GM19043 (cell line): ENCODE measurements at regions not wholly inside any gene's neighbourhood (a gene's known extent, or its start where the extent isn't known, plus 50 kb on each side); places are given as distances from the start of the nearest gene placed in this dataset.
"Not testable (repeated sequence)": the region's sequence is repeated elsewhere in the genome, so short reads cannot be mapped to it uniquely, and the experiment has no call there.

Experiments used
- ATAC-seq: cut with Tn5 transposase; IDR thresholded peaks from one replicate; pipeline ENCODE4 v1.9.1; 2021; ENCODE audit warnings: low read depth; ENCODE audit not compliant: unreplicated experiment

- ATAC-seq = no peak
Measured at GRCh38 chr9:103068753-103069152, 73.6 kb downstream of the CYLC2 start.

GRCh38 chr9:103078581-103078980 lies 83.4 kb downstream of the CYLC2 start:
- ATAC-seq = no peak

- no peak for ATAC-seq
Measured at GRCh38 chr9:103082494-103082893, 87.4 kb downstream of the CYLC2 start.

- ATAC-seq = no peak
Measured at GRCh38 chr9:103089357-103089756, 94.2 kb downstream of the CYLC2 start.

GRCh38 chr9:103104101-103104500 lies 109.0 kb downstream of the CYLC2 start:
- ATAC-seq = no peak

- no peak for ATAC-seq
Measured at GRCh38 chr9:103116246-103116645, 121.1 kb downstream of the CYLC2 start.

GRCh38 chr9:103126494-103126893 lies 131.4 kb downstream of the CYLC2 start:
- no peak for ATAC-seq

GRCh38 chr9:103139891-103140290 lies 144.8 kb downstream of the CYLC2 start:
- no peak for ATAC-seq

- ATAC-seq = no peak
Measured at GRCh38 chr9:103152473-103152872, 157.3 kb downstream of the CYLC2 start.

- no peak for ATAC-seq
Measured at GRCh38 chr9:103167530-103167929, 172.4 kb downstream of the CYLC2 start.

- no peak for ATAC-seq
Measured at GRCh38 chr9:103168254-103168653, 173.1 kb downstream of the CYLC2 start.

- ATAC-seq = no peak
Measured at GRCh38 chr9:103169798-103170197, 174.7 kb downstream of the CYLC2 start.

GRCh38 chr9:103183701-103184171 lies 188.6 kb downstream of the CYLC2 start:
- ATAC-seq = no peak

GRCh38 chr9:103186959-103187358 lies 191.8 kb downstream of the CYLC2 start:
- no peak for ATAC-seq

- no peak for ATAC-seq
Measured at GRCh38 chr9:103188781-103189350, 193.7 kb downstream of the CYLC2 start.

GRCh38 chr9:103193992-103194391 lies 198.9 kb downstream of the CYLC2 start:
- no peak for ATAC-seq

- ATAC-seq = no peak
Measured at GRCh38 chr9:103203172-103203571, 208.0 kb downstream of the CYLC2 start.

- ATAC-seq = not testable (repeated sequence)
Measured at GRCh38 chr9:103205881-103206585, 210.9 kb downstream of the CYLC2 start.

GRCh38 chr9:103210607-103211006 lies 215.5 kb downstream of the CYLC2 start:
- ATAC-seq = no peak

- ATAC-seq = no peak
Measured at GRCh38 chr9:103215197-103215596, 220.1 kb downstream of the CYLC2 start.

- ATAC-seq = no peak
Measured at GRCh38 chr9:103225702-103226646, 230.8 kb downstream of the CYLC2 start.
